ENCODE measurements at regions not wholly inside any gene's neighbourhood (a gene's known extent, or its start where the extent isn't known, plus 50 kb on each side); places are given as distances from the start of the nearest gene placed in this dataset.

- TF ChIP-seq POLR2A (IDR thresholded peaks at IDR 0.05), result no peak
- TF ChIP-seq, protein P1, sequence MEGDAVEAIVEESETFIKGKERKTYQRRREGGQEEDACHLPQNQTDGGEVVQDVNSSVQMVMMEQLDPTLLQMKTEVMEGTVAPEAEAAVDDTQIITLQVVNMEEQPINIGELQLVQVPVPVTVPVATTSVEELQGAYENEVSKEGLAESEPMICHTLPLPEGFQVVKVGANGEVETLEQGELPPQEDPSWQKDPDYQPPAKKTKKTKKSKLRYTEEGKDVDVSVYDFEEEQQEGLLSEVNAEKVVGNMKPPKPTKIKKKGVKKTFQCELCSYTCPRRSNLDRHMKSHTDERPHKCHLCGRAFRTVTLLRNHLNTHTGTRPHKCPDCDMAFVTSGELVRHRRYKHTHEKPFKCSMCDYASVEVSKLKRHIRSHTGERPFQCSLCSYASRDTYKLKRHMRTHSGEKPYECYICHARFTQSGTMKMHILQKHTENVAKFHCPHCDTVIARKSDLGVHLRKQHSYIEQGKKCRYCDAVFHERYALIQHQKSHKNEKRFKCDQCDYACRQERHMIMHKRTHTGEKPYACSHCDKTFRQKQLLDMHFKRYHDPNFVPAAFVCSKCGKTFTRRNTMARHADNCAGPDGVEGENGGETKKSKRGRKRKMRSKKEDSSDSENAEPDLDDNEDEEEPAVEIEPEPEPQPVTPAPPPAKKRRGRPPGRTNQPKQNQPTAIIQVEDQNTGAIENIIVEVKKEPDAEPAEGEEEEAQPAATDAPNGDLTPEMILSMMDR (IDR thresholded peaks at IDR 0.05), result no peak
- Histone ChIP-seq H3K27ac (no peak overlapping the region), H3K9me3 (no peaks in the 10 kb centered on the region), H3K27me3 (no peaks in the 10 kb centered on the region), H3K36me3 (replicated peaks in 1 of 2; ENCODE audit: insufficient read depth in 1 of 2, low read depth in 2 of 2) (no peaks in the 10 kb centered on the region), H3K4me3 (no peak overlapping the region), H3K4me1 (no peaks in the 10 kb centered on the region)
- intact Hi-C loops (cut with DNase I), result no loop called here
- no peak for DNase-seq
- 57 to 70% methylated on average over 2 of the region's 2 CpGs for WGBS, 2 donors
- ATAC-seq, result no peak
These were observed 336.6 kb upstream of the SLCO3A1 start for GRCh38 chr15:91516866-91517265.

DNA sequence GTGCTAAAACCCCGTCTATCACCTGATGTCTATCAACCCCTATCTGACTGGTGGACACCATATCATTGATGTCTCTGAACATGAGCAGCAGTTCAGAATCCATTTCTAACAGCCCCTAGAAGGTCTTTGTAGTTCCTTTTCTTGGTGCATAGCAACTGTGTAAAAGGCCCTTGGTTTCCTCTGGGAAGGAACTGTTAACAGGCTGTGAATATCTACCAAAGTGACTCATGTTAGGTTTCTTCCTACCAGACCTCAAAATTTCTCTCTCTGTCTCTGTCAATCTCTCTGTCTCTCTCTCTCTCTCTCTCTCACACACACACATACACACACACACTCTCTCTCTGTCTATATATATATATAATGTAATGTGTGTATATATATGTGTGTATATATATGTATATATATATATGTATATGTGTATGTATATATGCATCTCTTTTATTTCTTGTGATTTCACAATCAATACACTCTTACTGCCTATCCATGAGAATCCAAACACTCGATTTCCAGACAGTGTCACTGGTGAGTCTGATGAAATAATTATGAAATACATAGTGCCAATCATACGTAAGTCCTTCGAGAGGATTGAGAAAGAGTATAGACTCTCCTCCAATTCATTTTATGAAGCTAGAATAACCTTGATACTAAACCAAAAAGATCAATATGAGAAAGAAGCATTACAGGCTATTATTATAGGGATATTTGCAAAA lies 335.9 kb upstream of the SLCO3A1 start:
- intact Hi-C loops (cut with DNase I), result no loop called here
- no peak overlapping the region for H3K27ac ChIP-seq
- H3K9me3 ChIP-seq, result no peaks in the 10 kb centered on the region
- DNase-seq (no peak), ATAC-seq (no peak)
- no peaks in the 10 kb centered on the region for H3K36me3 ChIP-seq (replicated peaks in 1 of 2; ENCODE audit: insufficient read depth in 1 of 2, low read depth in 2 of 2)
- no peaks in the 10 kb centered on the region for H3K27me3 ChIP-seq
- WGBS, 2 donors, result 55 to 64% methylated on average over 4 of the region's 4 CpGs
- TF ChIP-seq POLR2A (IDR thresholded peaks at IDR 0.05), result no peak
- TF ChIP-seq, protein P1 (IDR thresholded peaks at IDR 0.05), result no peak
- H3K4me1 ChIP-seq, result no peaks in the 10 kb centered on the region
- H3K4me3 ChIP-seq, result no peak overlapping the region

DNA sequence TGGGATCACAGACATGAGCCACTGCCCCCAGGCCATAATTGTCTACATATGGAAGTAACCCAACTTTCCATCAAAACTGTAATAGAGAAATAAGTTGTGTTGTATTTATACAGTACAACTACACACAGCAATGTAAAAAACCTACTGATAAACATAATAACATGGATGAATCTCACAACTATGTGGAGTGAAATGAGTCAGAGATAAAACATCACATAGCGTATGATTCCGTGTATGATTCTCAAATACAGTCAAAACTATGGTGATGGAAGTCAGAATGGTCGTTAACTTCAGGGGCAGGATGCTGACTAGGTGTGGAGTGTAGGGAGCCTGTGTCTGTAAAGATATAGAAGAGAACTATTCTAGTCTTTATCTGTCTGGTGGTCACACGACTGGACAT lies 332.7 kb upstream of the SLCO3A1 start:
- ATAC-seq (no peak), DNase-seq (no peak)
- no peak overlapping the region for H3K27ac ChIP-seq
- H3K4me1 ChIP-seq, result no peaks in the 10 kb centered on the region
- WGBS, 2 donors, result 47 to 52% methylated on average over 4 of the region's 4 CpGs
- H3K9me3 ChIP-seq, result no peaks in the 10 kb centered on the region
- intact Hi-C loops (cut with DNase I), result no loop called here
- TF ChIP-seq POLR2A (IDR thresholded peaks at IDR 0.05), result no peak
- no peaks in the 10 kb centered on the region for H3K27me3 ChIP-seq
- no peaks in the 10 kb centered on the region for H3K36me3 ChIP-seq (replicated peaks in 1 of 2; ENCODE audit: insufficient read depth in 1 of 2, low read depth in 2 of 2)
- H3K4me3 ChIP-seq, result no peak overlapping the region

GRCh38 chr15:91521548-91521947 lies 332.0 kb upstream of the SLCO3A1 start:
- Histone ChIP-seq H3K9me3 (no peaks in the 10 kb centered on the region), H3K36me3 (replicated peaks in 1 of 2; ENCODE audit: insufficient read depth in 1 of 2, low read depth in 2 of 2) (no peaks in the 10 kb centered on the region), H3K27ac (no peak overlapping the region), H3K4me3 (no peak overlapping the region), H3K27me3 (no peaks in the 10 kb centered on the region), H3K4me1 (no peaks in the 10 kb centered on the region)
- intact Hi-C loops (cut with DNase I), result no loop called here
- DNase-seq (no peak), ATAC-seq (no peak)
- 60 to 63% methylated on average over 9 of the region's 9 CpGs for WGBS, 2 donors
- no peak for TF ChIP-seq POLR2A (IDR thresholded peaks at IDR 0.05)
- TF ChIP-seq, protein P1 (IDR thresholded peaks at IDR 0.05), result no peak

GRCh38 chr15:91521996-91522395 lies 331.5 kb upstream of the SLCO3A1 start:
- Histone ChIP-seq H3K36me3 (replicated peaks in 1 of 2; ENCODE audit: insufficient read depth in 1 of 2, low read depth in 2 of 2) (no peaks in the 10 kb centered on the region), H3K4me1 (no peaks in the 10 kb centered on the region), H3K27me3 (no peaks in the 10 kb centered on the region), H3K27ac (no peak overlapping the region), H3K4me3 (no peak overlapping the region), H3K9me3 (no peaks in the 10 kb centered on the region)
- intact Hi-C loops (cut with DNase I), result no loop called here
- WGBS, 2 donors, result 50 to 66% methylated on average over 2 of the region's 2 CpGs
- DNase-seq (no peak), ATAC-seq (no peak)
- TF ChIP-seq POLR2A (IDR thresholded peaks at IDR 0.05), result no peak

Data from body of pancreas (tissue), 4 donors.